ENCODE measurements at regions not wholly inside any gene's neighbourhood (a gene's known extent, or its start where the extent isn't known, plus 50 kb on each side); places are given as distances from the start of the nearest gene placed in this dataset.
"Not testable (repeated sequence)": the region's sequence is repeated elsewhere in the genome, so short reads cannot be mapped to it uniquely, and the experiment has no call there.

DNA sequence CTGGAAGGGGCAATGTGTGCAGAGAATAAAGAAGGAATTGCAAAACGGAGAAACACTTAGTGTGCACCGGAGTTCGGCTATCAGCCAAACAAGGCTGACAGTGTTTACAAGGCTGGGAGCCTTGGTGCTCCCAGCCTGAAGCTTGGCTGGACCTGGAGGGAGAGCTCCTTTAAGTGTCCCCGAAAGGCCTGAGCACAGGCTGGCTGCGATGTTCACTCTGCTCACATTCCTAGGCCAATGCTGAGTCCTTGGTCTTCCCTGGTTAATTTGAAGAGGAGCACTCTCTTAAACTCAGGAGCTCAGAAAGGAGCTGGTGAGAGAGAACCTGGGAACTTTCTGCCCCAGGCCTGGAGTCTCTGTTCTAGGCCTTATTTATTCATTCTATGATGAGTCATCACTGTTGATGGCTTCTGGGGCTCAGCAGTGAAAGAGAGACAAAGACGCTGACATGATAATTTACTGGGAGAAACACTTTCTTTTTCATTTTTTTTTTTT lies 88.6 kb upstream of the MYO10 start:
- Mint-ChIP-seq H3K9me3 (peaks cover 12% of the 10 kb centered on the region), H3K27ac (no peak overlapping the region), H3K36me3 (ENCODE audit: low read depth) (no peaks in the 10 kb centered on the region), H3K27me3 (ENCODE audit: low read depth, poor library complexity) (no peaks in the 10 kb centered on the region), H3K4me3 (no peak overlapping the region), H3K4me1 (peaks cover 18% of the 10 kb centered on the region)
- TF ChIP-seq, protein P1, sequence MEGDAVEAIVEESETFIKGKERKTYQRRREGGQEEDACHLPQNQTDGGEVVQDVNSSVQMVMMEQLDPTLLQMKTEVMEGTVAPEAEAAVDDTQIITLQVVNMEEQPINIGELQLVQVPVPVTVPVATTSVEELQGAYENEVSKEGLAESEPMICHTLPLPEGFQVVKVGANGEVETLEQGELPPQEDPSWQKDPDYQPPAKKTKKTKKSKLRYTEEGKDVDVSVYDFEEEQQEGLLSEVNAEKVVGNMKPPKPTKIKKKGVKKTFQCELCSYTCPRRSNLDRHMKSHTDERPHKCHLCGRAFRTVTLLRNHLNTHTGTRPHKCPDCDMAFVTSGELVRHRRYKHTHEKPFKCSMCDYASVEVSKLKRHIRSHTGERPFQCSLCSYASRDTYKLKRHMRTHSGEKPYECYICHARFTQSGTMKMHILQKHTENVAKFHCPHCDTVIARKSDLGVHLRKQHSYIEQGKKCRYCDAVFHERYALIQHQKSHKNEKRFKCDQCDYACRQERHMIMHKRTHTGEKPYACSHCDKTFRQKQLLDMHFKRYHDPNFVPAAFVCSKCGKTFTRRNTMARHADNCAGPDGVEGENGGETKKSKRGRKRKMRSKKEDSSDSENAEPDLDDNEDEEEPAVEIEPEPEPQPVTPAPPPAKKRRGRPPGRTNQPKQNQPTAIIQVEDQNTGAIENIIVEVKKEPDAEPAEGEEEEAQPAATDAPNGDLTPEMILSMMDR (IDR thresholded peaks at IDR 0.05) = no peak
- DNase-seq = no peak

DNA sequence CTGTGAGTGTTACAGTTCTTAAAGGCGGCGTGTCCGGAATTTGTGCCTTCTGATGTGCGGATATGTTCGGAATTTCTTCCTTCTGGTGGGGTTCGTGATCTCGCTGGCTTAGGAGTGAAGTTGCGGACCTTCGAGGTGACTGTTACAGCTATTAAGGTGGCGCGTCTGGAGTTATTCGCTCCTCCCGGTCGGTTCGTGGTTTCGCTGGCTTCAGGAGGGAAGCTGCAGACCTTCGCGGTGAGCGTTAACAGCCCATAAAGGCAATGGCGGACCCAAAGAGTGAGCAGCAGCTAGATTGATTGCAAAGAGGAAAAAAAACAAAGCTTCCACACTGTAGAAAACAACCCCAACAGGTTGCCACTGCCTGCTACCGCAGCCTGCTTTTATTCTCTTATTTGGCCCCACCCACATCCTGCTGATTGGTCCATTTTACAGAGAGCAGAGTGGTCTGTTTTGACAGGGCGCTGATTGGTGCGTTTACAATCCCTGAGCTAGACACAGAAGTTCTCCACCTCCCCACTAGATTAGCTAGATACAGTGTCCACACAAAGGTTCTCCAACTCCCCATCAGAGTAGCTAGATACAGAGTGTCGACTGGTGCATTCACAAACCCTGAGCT lies 95.7 kb upstream of the MYO10 start:
- H3K27me3 Mint-ChIP-seq (ENCODE audit: low read depth, poor library complexity); H3K4me1 Mint-ChIP-seq; DNase-seq; H3K4me3 Mint-ChIP-seq; H3K36me3 Mint-ChIP-seq (ENCODE audit: low read depth): not testable (repeated sequence)
- peaks cover 41% of the 10 kb centered on the region for H3K9me3 Mint-ChIP-seq
- peak overlapping the region; percentile 51 for H3K27ac Mint-ChIP-seq

DNA sequence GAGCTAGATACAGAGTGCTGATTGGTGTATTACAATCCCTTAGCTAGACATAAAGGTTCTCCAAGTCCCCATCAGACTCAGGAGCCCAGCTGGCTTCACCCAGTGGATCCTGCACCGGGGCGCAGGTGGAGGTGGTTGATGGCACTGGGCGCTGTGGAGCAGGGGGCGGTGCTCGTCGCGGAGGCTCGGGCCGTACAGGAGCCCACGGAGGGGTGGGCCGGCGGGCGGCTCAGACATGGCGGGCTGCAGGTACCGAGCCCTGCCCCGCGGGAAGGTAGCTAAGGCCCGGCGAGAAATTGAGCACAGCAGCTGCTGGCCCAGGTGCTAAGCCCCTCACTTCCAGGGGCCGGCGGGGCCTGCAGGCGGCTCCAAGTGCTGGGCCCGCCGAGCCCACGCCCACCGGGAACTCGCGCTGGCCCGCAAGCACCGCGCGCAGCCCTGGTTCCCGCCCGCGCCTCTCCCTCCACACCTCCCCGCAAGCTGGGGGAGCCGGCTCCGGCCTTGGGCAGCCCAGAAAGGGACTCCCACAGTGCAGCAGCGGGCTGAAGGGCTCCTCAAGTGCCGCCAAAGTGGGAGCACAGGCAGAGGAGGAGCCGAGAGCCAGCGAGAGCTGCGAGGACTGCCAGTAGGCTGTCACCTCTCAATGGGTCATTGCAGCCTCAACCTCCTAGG lies 96.4 kb upstream of the MYO10 start:
- H3K9me3 Mint-ChIP-seq = peaks cover 41% of the 10 kb centered on the region
- H3K27ac Mint-ChIP-seq; H3K27me3 Mint-ChIP-seq (ENCODE audit: low read depth, poor library complexity): not testable (repeated sequence)

GRCh38 chr5:17034992-17035391 lies 98.9 kb upstream of the MYO10 start:
- H3K27ac Mint-ChIP-seq; H3K27me3 Mint-ChIP-seq (ENCODE audit: low read depth, poor library complexity); H3K4me3 Mint-ChIP-seq; H3K36me3 Mint-ChIP-seq (ENCODE audit: low read depth); DNase-seq: not testable (repeated sequence)
- H3K9me3 Mint-ChIP-seq = peaks cover 28% of the 10 kb centered on the region
- peaks cover 18% of the 10 kb centered on the region for H3K4me1 Mint-ChIP-seq

More for the DNA sequence above, 96.4 kb upstream of the MYO10 start:
- not testable (repeated sequence) for H3K4me1 Mint-ChIP-seq; DNase-seq; H3K4me3 Mint-ChIP-seq; H3K36me3 Mint-ChIP-seq (ENCODE audit: low read depth)

DNA sequence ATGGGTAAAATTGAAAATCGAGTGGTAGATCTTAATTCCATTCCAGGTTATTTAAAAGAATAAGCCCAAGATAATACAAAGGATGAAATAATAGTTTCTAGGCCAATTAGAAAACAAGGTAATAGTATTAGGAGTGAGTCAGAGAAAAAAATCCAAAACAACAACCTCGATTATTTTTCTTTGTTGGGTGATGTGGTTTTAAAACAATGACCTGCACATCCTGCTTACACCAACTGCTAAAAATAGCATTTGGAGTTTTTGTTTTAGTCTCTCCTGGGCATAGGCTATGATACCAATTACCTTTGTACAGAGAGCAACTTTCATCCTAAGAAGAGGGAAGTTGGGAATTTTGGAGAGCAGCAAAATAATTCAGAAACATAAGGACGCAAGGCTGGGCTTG lies 101.7 kb upstream of the MYO10 start:
- Mint-ChIP-seq H3K27ac (no peak overlapping the region), H3K4me3 (no peak overlapping the region), H3K36me3 (ENCODE audit: low read depth) (no peaks in the 10 kb centered on the region), H3K9me3 (peaks cover 8% of the 10 kb centered on the region), H3K27me3 (ENCODE audit: low read depth, poor library complexity) (no peaks in the 10 kb centered on the region), H3K4me1 (peaks cover 18% of the 10 kb centered on the region)
- no peak for DNase-seq
- TF ChIP-seq, protein P1 (IDR thresholded peaks at IDR 0.05) = no peak

GRCh38 chr5:17039170-17039569 lies 103.1 kb upstream of the MYO10 start:
- DNase-seq = no peak
- TF ChIP-seq, protein P1 (IDR thresholded peaks at IDR 0.05) = no peak
- Mint-ChIP-seq H3K27ac (no peak overlapping the region), H3K9me3 (no peaks in the 10 kb centered on the region), H3K4me3 (no peak overlapping the region), H3K27me3 (ENCODE audit: low read depth, poor library complexity) (no peaks in the 10 kb centered on the region), H3K36me3 (ENCODE audit: low read depth) (no peaks in the 10 kb centered on the region), H3K4me1 (peaks cover 18% of the 10 kb centered on the region)

DNA sequence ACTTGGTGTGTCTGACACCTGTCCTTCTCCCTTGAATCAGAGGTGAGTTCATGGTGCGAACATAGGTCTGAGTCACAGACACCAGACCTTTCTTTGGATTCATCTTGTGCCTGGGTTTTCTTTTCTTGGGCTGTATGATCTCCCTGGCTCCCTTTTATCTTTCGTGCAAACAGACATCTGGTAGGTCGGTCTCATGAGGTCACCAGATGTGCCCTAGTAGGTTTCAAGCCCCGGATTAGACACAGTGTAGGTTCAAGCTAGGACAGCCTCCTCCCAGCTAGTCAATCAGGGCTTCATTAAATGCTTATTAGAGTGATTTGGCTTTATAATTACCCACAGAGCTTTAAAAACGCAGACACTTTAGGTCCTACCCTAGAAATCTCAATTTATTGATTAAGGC lies 106.0 kb upstream of the MYO10 start:
- DNase-seq = no peak
- Mint-ChIP-seq H3K36me3 (ENCODE audit: low read depth) (no peaks in the 10 kb centered on the region), H3K27ac (no peak overlapping the region), H3K27me3 (ENCODE audit: low read depth, poor library complexity) (peaks cover 12% of the 10 kb centered on the region), H3K4me3 (no peak overlapping the region), H3K9me3 (peaks cover 4% of the 10 kb centered on the region), H3K4me1 (peaks cover 26% of the 10 kb centered on the region)
- TF ChIP-seq, protein P1 (IDR thresholded peaks at IDR 0.05) = no peak

Measured in nephron progenitor cell (in vitro differentiated cells).